HG02798 (cell line): ENCODE measurements at regions not wholly inside any gene's neighbourhood (a gene's known extent, or its start where the extent isn't known, plus 50 kb on each side); places are given as distances from the start of the nearest gene placed in this dataset.
A peak's percentile ranks its signal among the peaks of the same experiment; 100 is the strongest.

ENCODE experiments used
- ATAC-seq: cut with Tn5 transposase; IDR thresholded peaks from one replicate; pipeline ENCODE4 v1.9.1; 2021; ENCODE audit warnings: mild to moderate bottlenecking; ENCODE audit not compliant: unreplicated experiment, poor library complexity

DNA sequence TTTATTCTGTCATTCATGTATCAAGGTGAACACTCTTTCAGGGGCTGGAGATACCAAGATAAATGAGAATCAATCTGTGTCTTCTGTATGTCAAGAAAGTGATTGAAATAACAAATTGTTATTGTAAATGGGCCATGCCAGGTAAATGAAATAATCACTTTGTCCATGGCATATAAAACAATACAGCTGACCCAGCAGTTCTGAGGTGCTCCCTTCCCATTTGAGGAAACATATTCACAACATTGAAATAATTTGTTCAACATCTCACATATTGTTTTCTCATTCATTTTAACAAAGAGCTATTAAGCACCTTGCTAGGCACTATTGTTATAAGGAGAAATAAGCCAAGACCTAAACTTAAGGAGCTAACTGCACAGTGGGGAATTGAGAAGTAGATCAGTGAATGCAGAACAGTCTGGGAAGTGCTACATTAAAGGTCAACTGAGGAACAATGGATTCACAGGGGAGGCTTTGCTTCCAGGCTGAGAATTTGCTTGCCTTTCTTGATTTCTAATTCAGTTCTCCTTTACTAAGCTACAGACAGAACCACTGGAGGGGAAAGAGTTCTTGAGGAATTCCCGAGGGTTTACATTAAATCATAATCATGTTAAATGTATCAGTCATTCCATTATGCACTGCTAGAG is 806.3 kb upstream of the ARPP21 start:
- ATAC-seq, result no peak

- ATAC-seq, result no peak
These were observed 801.2 kb upstream of the ARPP21 start for GRCh38 chr3:34837848-34838741.

- no peak for ATAC-seq
These were observed 796.4 kb upstream of the ARPP21 start for GRCh38 chr3:34842706-34843480.

- no peak for ATAC-seq
These were observed 795.1 kb upstream of the ARPP21 start for GRCh38 chr3:34844323-34844620.

DNA sequence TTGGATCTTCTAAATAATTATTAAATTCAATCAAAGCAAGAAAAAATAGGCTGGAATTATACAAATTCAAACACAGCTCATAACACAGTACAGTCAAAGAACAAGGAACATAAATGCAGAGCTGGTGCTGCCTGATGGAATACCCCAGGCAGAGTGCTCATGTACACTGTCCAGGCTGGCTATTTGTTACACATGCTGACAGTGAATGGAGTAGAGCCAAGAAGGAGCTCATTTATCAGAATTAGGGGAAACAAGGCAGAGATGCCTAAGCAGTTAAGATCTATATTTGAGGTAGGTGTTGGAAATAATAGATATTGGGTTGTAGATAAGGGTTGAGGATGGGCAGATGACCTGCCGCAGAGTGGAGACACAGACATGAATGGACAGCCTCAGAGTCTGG is 788.2 kb upstream of the ARPP21 start:
- no peak for ATAC-seq

DNA sequence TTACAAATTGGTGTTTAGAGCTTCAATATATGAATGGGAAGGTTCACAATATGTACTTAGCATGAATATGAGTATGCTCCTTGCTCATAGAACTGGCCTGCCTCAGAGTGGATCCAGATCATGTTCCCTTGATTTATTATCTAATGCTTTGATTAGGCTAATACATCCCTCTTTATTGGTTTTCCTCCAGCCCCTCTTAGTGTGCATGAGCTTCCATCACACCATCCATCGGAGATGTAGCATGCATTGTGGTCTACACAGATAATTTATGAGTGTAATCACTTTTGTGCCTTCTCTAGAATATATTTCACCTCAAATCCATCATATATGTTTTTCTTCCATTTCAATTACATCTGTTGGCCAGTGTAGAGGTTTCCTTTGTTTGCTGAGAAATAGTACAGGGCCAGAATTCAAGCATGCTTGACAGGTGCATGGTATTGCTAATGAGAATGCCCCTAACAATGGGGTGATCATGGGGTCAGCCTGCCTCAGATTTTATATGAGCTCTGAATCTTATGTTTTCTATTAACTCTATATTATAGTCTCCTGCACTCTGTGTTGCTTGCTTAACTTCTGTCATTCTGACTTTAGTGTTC is 786.4 kb upstream of the ARPP21 start:
- ATAC-seq, result no peak

DNA sequence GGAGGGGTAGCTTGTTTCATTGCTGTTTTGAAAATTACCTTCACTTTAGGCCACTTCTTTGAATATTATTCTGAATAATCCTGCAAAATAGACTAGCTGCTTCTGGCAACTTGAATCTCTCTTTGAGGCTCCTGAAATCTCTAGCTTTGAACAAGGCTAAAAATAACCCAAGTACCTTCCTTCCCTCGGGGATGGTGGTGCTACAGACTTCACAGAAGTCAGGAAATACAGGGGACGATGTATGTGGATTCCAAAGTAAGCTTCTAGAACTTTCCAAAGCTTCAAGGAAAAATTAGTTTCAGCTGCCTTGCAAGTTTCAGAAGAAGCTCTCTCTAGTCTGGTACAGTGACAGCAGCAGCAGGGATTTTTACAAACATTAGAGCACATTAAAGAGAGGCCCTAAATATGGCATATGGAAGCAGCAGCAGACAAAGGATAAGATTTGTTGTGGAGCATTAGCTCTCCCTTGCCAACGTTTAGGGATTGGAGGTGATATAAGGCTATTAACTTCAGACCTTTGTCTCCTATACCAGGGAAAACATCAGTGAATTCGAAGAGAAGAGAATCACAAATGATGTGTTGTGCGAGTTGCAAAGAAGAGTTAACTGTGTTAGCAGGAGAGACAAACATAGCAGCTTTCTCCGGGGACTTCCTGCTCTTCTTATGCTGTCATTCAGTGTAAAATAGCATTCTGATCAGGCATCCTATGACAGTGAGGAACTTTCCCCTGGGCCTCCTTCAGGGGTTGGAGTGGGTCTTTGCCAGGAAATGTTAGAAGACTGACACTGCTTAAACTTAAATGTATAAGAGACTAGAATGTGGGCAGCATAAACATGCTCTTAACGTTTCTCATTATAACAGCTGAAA is 783.0 kb upstream of the ARPP21 start:
- no peak for ATAC-seq

DNA sequence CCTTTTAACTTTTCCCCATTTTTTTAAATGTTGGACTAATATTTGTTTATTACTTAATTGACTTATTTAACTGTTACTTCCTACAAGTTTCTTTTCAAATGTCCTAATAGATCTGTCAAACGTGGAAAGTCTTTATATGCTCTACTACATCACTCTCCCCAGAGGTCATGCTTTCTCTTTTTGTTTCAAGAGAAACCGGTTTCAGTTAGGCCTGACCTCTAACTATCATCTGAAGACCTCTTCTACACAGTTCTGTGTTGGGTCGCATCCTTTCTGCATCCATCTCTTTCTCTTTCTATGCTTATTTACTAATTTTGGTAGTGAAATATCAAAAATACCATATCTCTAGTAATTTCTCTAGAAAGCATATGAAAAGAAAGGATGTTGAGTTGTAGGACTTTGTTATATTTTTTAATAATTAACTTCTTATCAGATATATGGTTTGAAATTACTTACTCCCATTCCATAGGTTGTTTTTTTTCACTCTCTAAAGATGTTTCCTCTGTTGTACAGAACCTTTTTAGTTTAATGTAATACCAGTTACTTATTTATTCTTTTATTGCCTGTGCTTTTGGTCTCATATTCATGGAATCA is 781.2 kb upstream of the ARPP21 start:
- ATAC-seq, result no peak

- no peak for ATAC-seq
These were observed 779.6 kb upstream of the ARPP21 start for GRCh38 chr3:34859746-34860145.

DNA sequence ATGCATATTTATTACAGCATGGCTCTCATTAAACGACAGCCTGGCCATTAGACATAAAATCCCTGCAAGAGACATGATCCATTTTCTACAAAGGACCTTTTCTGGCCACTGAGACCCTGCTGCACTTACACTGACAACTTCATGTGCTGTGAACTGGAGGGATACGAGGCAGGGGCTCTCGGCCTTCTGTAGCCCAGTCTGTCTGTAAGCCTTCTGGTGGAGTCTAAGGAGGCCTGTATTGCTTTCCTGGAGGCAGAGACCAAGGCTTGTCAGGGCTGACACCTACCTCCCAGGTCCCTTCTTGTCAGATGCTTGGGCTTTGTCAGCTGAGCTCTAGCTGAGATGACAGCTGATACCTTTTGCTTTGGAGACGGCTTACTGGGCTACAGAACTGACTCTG is 776.9 kb upstream of the ARPP21 start:
- no peak for ATAC-seq

- ATAC-seq, result no peak
These were observed 775.8 kb upstream of the ARPP21 start for GRCh38 chr3:34863485-34863884.

- no peak for ATAC-seq
These were observed 775.3 kb upstream of the ARPP21 start for GRCh38 chr3:34864011-34864410.

GRCh38 chr3:34865346-34865745 is 774.0 kb upstream of the ARPP21 start:
- no peak for ATAC-seq

DNA sequence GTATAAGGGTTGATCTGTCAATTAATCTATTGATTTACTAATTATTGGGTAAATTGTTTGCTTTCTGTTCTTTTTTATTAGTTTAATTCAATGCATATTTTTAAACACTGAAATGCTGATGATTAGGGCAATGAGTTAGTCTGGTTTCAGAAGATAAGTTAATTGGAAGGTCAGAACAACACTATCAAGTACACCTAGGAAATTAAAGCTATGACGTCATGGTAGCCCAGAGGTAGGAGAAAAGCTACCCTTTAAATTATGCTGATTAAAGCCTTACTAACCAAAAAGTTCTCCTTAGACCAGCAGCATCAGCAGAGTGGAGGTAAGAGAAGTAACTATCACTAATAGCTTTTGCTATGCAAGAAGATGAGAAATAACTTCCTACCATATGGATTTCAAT is 770.4 kb upstream of the ARPP21 start:
- no peak for ATAC-seq

GRCh38 chr3:34869696-34870095 is 769.6 kb upstream of the ARPP21 start:
- ATAC-seq, result no peak

- ATAC-seq, result no peak
These were observed 766.9 kb upstream of the ARPP21 start for GRCh38 chr3:34872406-34872805.

DNA sequence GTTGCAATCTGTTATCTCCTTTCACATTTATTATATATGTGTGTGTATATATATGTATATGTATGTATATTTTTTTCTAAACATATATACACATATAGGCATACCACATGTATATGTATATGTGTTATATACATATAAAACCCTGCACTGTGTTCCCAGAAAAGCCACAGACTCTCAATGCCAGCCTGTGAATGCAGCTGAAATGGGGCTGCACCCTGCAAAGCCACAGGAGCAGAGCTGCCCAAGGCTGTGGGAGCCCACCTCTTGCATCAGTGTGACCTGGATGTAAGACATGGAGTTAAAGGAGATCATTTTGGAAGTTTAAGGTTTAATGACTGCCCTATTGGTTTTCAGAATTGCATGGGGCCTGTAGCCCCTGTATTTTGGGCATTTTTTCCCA is 762.3 kb upstream of the ARPP21 start:
- no peak for ATAC-seq

- ATAC-seq, result no peak
These were observed 760.8 kb upstream of the ARPP21 start for GRCh38 chr3:34878488-34878887.

DNA sequence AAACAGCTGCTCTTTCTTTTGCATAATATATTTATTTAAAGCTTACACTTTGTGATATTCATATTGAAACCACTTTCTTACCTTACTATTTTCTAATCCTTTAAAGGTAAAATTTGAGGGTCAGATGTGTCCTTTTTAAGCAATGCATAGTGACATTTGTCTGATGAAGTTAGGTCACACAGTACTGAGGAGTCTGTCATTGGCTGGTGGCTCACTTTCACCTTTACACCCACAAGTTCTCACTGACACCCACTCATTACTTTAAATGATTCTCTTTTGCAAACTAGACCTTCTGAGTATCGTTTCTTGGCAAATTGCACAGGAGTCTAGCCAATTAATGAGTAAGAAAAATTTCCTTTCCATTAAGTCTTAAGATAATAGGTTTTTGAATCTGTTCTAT is 758.3 kb upstream of the ARPP21 start:
- ATAC-seq, result peak; percentile 59

DNA sequence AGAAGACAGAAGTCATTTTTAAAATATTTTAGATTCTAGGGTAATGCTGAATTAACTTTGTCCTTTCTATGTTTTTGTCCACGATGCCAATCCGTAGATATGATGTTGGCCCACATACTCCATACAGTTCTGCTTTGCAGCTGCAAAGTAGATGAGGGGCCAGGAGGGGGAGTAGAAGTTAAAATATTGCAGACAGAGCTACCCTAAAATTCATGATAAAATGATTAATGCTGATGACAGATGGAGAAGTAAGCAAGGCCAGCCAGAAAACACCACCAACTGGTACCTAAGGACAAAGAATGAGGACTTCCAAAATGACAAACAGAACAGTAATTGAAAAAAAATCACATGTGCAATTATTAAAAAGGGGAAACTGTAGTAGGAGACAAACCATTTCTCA is 756.6 kb upstream of the ARPP21 start:
- no peak for ATAC-seq
